GM23338 (cell line): ENCODE measurements at regions not wholly inside any gene's neighbourhood (a gene's known extent, or its start where the extent isn't known, plus 50 kb on each side); places are given as distances from the start of the nearest gene placed in this dataset.

Experiments used
- ATAC-seq: fragments of 200-7000 bp; cut with Tn5 transposase; 3 replicates; pipeline ENCODE4 v1.9.1; 2020
- DNase-seq: peaks from one replicate; pipeline ENCODE4 v3.0.0-alpha.2; 2015; ENCODE audit warnings: low spot score
- H2AFZ ChIP-seq: fragments of 200-600 bp; sonication (generic); 2 replicates; pipeline ENCODE4 v1.8.0; 2016; ENCODE audit warnings: antibody characterized with exemption, mild to moderate bottlenecking, moderate library complexity
- H3F3A ChIP-seq: fragments of 200-600 bp; sonication (generic); replicated peaks from 2 replicates; pipeline ENCODE4 v1.8.0; 2017; ENCODE audit warnings: antibody characterized with exemption, mixed run types, low read depth
- H3K27ac ChIP-seq: fragments of 200-600 bp; sonication (generic); 2 replicates; pipeline ENCODE4 v1.6.1; 2016; ENCODE audit warnings: low read depth
- H3K27me3 ChIP-seq: fragments of 200-600 bp; sonication (generic); 2 replicates; pipeline ENCODE4 v1.8.0; 2016; ENCODE audit warnings: mild to moderate bottlenecking, mixed run types, moderate library complexity; ENCODE audit not compliant: insufficient read depth
- H3K36me3 ChIP-seq: fragments of 200-600 bp; sonication (generic); 2 replicates; pipeline ENCODE4 v1.8.0; 2016; ENCODE audit warnings: mild to moderate bottlenecking; ENCODE audit not compliant: insufficient read depth
- H3K4me1 ChIP-seq: fragments of 200-600 bp; sonication (generic); 2 replicates; pipeline ENCODE4 v1.8.0; 2016; ENCODE audit warnings: mild to moderate bottlenecking, moderate library complexity; ENCODE audit not compliant: insufficient read depth
- H3K4me2 ChIP-seq: fragments of 200-600 bp; sonication (generic); 2 replicates; pipeline ENCODE4 v1.7.1; 2017; ENCODE audit warnings: mixed run types
- H3K4me3 ChIP-seq: fragments of 200-600 bp; sonication (generic); 2 replicates; pipeline ENCODE4 v1.6.1; 2016; ENCODE audit warnings: mixed run types
- H3K79me2 ChIP-seq: fragments of 200-600 bp; sonication (generic); replicated peaks from 2 replicates; pipeline ENCODE4 v1.8.0; 2017; ENCODE audit warnings: mild to moderate bottlenecking; ENCODE audit not compliant: insufficient read depth
- H3K9me2 ChIP-seq: fragments of 200-600 bp; sonication (generic); 2 replicates; pipeline ENCODE4 v1.8.0; 2017; ENCODE audit not compliant: insufficient read depth
- H4K20me1 ChIP-seq: fragments of 200-600 bp; sonication (generic); replicated peaks from 2 replicates; pipeline ENCODE4 v1.8.0; 2017; ENCODE audit warnings: mild to moderate bottlenecking; ENCODE audit not compliant: insufficient read depth
- H3K27ac Mint-ChIP-seq: 2 replicates; pipeline ENCODE4 v1.8.0; 2020; ENCODE audit warnings: inconsistent platforms, mild to moderate bottlenecking, moderate library complexity, mixed read lengths
- H3K27me3 Mint-ChIP-seq: 3 replicates; pipeline ENCODE4 v1.8.0; 2022; ENCODE audit warnings: low read depth, mild to moderate bottlenecking, moderate library complexity, mixed read lengths, inconsistent platforms; ENCODE audit not compliant: insufficient read depth, poor library complexity
- H3K36me3 Mint-ChIP-seq: 3 replicates; pipeline ENCODE4 v1.8.0; 2021; ENCODE audit warnings: low read depth, mild to moderate bottlenecking, inconsistent platforms, moderate library complexity, mixed read lengths
- H3K4me1 Mint-ChIP-seq: 3 replicates; pipeline ENCODE4 v1.8.0; 2020; ENCODE audit warnings: mild to moderate bottlenecking, inconsistent platforms, mixed read lengths
- H3K4me3 Mint-ChIP-seq: 3 replicates; pipeline ENCODE4 v1.8.0; 2021; ENCODE audit warnings: moderate library complexity, mild to moderate bottlenecking, inconsistent platforms, mixed read lengths
- H3K9me3 Mint-ChIP-seq: 3 replicates; pipeline ENCODE4 v1.8.0; 2020; ENCODE audit warnings: moderate library complexity, mild to moderate bottlenecking, inconsistent platforms, mixed read lengths
- CREB1 ChIP-seq: fragments of 250-450 bp; sonication (Bioruptor Pico); IDR thresholded peaks from 2 replicates; pipeline ENCODE4 v1.5.0; 2020; ENCODE audit warnings: low read depth, mild to moderate bottlenecking, moderate library complexity
- ETS1 ChIP-seq: IDR thresholded peaks from 2 replicates; pipeline ENCODE4 v1.6.1; 2016; ENCODE audit warnings: antibody characterized with exemption
- EZH2 ChIP-seq: fragments of 200-600 bp; sonication (generic); IDR thresholded peaks from one replicate; pipeline ENCODE4 v1.8.0; 2017; ENCODE audit warnings: antibody characterized with exemption, mild to moderate bottlenecking, low read depth; ENCODE audit not compliant: unreplicated experiment
- JUNB ChIP-seq: IDR thresholded peaks from one replicate; pipeline ENCODE4 v1.6.1; 2016; ENCODE audit warnings: antibody characterized with exemption; ENCODE audit not compliant: unreplicated experiment
- NANOG ChIP-seq: IDR thresholded peaks from 2 replicates; pipeline ENCODE4 v1.6.1; 2016; ENCODE audit warnings: antibody characterized with exemption, borderline replicate concordance
- POLR2AphosphoS5 ChIP-seq: IDR thresholded peaks from 2 replicates; pipeline ENCODE4 v1.6.1; 2016; ENCODE audit warnings: antibody characterized with exemption, low read depth
- REST ChIP-seq: IDR thresholded peaks from one replicate; pipeline ENCODE4 v1.6.1; 2018; ENCODE audit warnings: antibody characterized with exemption; ENCODE audit not compliant: unreplicated experiment
- STAT1 ChIP-seq: IDR thresholded peaks from one replicate; pipeline ENCODE4 v1.6.1; 2016; ENCODE audit warnings: antibody characterized with exemption; ENCODE audit not compliant: unreplicated experiment
- ZNF114 ChIP-seq: fragments of 250-450 bp; sonication (Bioruptor Pico); IDR thresholded peaks from 2 replicates; pipeline ENCODE4 v1.5.0; 2020; ENCODE audit warnings: mild to moderate bottlenecking, moderate library complexity
- ZNF331 ChIP-seq: fragments of 250-450 bp; sonication (Bioruptor Pico); IDR thresholded peaks from 2 replicates; pipeline ENCODE4 v1.5.0; 2020; ENCODE audit warnings: low read depth, mild to moderate bottlenecking, moderate library complexity
- ZNF462 ChIP-seq: fragments of 250-450 bp; sonication (Bioruptor Pico); IDR thresholded peaks from 2 replicates; pipeline ENCODE4 v1.5.0; 2020; ENCODE audit warnings: mild to moderate bottlenecking, moderate library complexity

- no peak for ATAC-seq
- Histone ChIP-seq H3K4me2 (no peak overlapping the region), H3K36me3 (no peaks in the 10 kb centered on the region), H3K9me2 (no peaks in the 10 kb centered on the region), H3K79me2 (no peaks in the 10 kb centered on the region), H3K4me1 (no peaks in the 10 kb centered on the region), H3F3A (no peaks in the 10 kb centered on the region), H2AFZ (no peak overlapping the region), H3K27me3 (no peaks in the 10 kb centered on the region), H3K27ac (no peak overlapping the region), H4K20me1 (no peaks in the 10 kb centered on the region), H3K4me3 (no peak overlapping the region)
- TF ChIP-seq ZNF462 (CRISPR knock-in tag) (no peak), ZNF331 (CRISPR knock-in tag) (no peak), ZNF114 (CRISPR knock-in tag) (no peak), POLR2AphosphoS5 (no peak)
- no peak overlapping the region for H3K27ac Mint-ChIP-seq
- no peaks in the 10 kb centered on the region for H3K27me3 Mint-ChIP-seq
- DNase-seq, result no peak
- H3K36me3 Mint-ChIP-seq, result no peaks in the 10 kb centered on the region
- H3K4me1 Mint-ChIP-seq, result no peaks in the 10 kb centered on the region
- H3K4me3 Mint-ChIP-seq, result no peak overlapping the region
- no peaks in the 10 kb centered on the region; the same call in 2 of the 3 replicates for H3K9me3 Mint-ChIP-seq
Observed at GRCh38 chr7:93737953-93738352, 152.6 kb downstream of the TFPI2 start.

GRCh38 chr7:93736668-93737369 lies 153.7 kb downstream of the TFPI2 start:
- no peaks in the 10 kb centered on the region for H3K27me3 Mint-ChIP-seq
- TF ChIP-seq NANOG (no peak), POLR2AphosphoS5 (no peak), ZNF331 (CRISPR knock-in tag) (no peak), ZNF114 (CRISPR knock-in tag) (no peak), EZH2 (no peak), CREB1 (CRISPR knock-in tag) (no peak), ETS1 (no peak), JUNB (no peak), STAT1 (no peak), REST (no peak)

More at GRCh38 chr7:93736668-93737369, 153.7 kb downstream of the TFPI2 start:
- H2AFZ ChIP-seq, result no peak overlapping the region
- ATAC-seq (no peak), DNase-seq (no peak)
- no peak overlapping the region for H3K4me2 ChIP-seq
- H3K79me2 ChIP-seq, result no peaks in the 10 kb centered on the region
- H3K36me3 Mint-ChIP-seq, result peaks cover 4% of the 10 kb centered on the region; the same call in 1 of the 3 replicates
- no peak overlapping the region for H3K4me3 Mint-ChIP-seq
- no peaks in the 10 kb centered on the region for H3F3A ChIP-seq
- H3K27ac Mint-ChIP-seq, result no peak overlapping the region
- no peaks in the 10 kb centered on the region for H4K20me1 ChIP-seq
- no peak overlapping the region for H3K27ac ChIP-seq
- H3K4me3 ChIP-seq, result no peak overlapping the region
- H3K27me3 ChIP-seq, result no peaks in the 10 kb centered on the region
- no peaks in the 10 kb centered on the region for H3K9me2 ChIP-seq
- H3K36me3 ChIP-seq, result no peaks in the 10 kb centered on the region; the same call in 1 of the 2 replicates
- no peaks in the 10 kb centered on the region for H3K4me1 Mint-ChIP-seq
- H3K9me3 Mint-ChIP-seq, result peaks cover 4% of the 10 kb centered on the region; the same call in 1 of the 3 replicates
- H3K4me1 ChIP-seq, result no peaks in the 10 kb centered on the region
